ENCODE measurements at regions not wholly inside any gene's neighbourhood (a gene's known extent, or its start where the extent isn't known, plus 50 kb on each side); places are given as distances from the start of the nearest gene placed in this dataset.

GRCh38 chr2:64781711-64782390, 128.1 kb upstream of the SERTAD2 start:
- Histone ChIP-seq H3K23ac (ENCODE audit: insufficient read length, low read depth, low read length) (no peak overlapping the region), H3K4ac (ENCODE audit: low read depth, low read length) (no peak overlapping the region), H3K14ac (ENCODE audit: insufficient read depth, low read length) (no peak overlapping the region), H3K9me3 (ENCODE audit: control insufficient read depth, low read depth, low read length) (no peaks in the 10 kb centered on the region), H2AK5ac (ENCODE audit: insufficient read length, low read length) (no peak overlapping the region), H3K79me1 (ENCODE audit: insufficient read depth, low read depth, low read length, poor library complexity, severe bottlenecking) (no peaks in the 10 kb centered on the region), H3T11ph (ENCODE audit: low read length) (no peak overlapping the region), H2BK15ac (ENCODE audit: low read depth, low read length) (no peak overlapping the region), H4K20me1 (ENCODE audit: control insufficient read depth, insufficient read depth, insufficient read length) (no peaks in the 10 kb centered on the region), H3K23me2 (ENCODE audit: insufficient read length, low read depth, low read length, poor library complexity, severe bottlenecking) (peaks cover 4% of the 10 kb centered on the region), H2BK120ac (ENCODE audit: low read depth, low read length, poor library complexity, severe bottlenecking) (no peak overlapping the region), H2BK5ac (ENCODE audit: insufficient read length, low read length) (no peak overlapping the region), H2AFZ (ENCODE audit: low read length) (no peak overlapping the region), H4K91ac (ENCODE audit: insufficient read length, low read depth, low read length) (no peak overlapping the region), H2BK20ac (ENCODE audit: low read depth, low read length, poor library complexity, severe bottlenecking) (no peak overlapping the region), H3K79me2 (ENCODE audit: insufficient read depth, low read length) (no peaks in the 10 kb centered on the region), H3K27ac (ENCODE audit: insufficient read length, low read depth, low read length) (no peak overlapping the region), H4K5ac (ENCODE audit: insufficient read length, low read depth, low read length) (no peak overlapping the region), H3K27me3 (ENCODE audit: insufficient read depth, low read length) (no peaks in the 10 kb centered on the region), H3K4me1 (ENCODE audit: insufficient read depth, low read length) (no peaks in the 10 kb centered on the region), H3K4me2 (ENCODE audit: insufficient read depth, insufficient read length, low read length) (no peak overlapping the region), H2BK12ac (ENCODE audit: insufficient read length, low read depth, low read length) (no peak overlapping the region), H3K18ac (ENCODE audit: insufficient read length, low read depth, low read length) (no peak overlapping the region), H4K8ac (replicated peaks; ENCODE audit: insufficient read length, low read depth, low read length) (no peak overlapping the region), H3K9ac (ENCODE audit: extremely low read depth, insufficient read length, low read length) (no peak overlapping the region), H3K56ac (ENCODE audit: insufficient read length, low read depth, low read length) (no peak overlapping the region)
- H3K36me3 Mint-ChIP-seq (ENCODE audit: insufficient read depth in 1 of 3, low read depth in 3 of 3) = no peaks in the 10 kb centered on the region; a peak in 1 of 7 replicates
- DNase-seq = no peak
- no peaks in the 10 kb centered on the region for H3K9me3 Mint-ChIP-seq
- H3K4me3 Mint-ChIP-seq = no peak overlapping the region
- peaks cover 3 to 4% of the 10 kb centered on the region in 2 experiments for H3K4me1 Mint-ChIP-seq
- TF ChIP-seq CTCF (conservative IDR thresholded peaks at IDR 0.05) = no peak
- no peak overlapping the region for H3K27ac Mint-ChIP-seq
- no CpG with 5 or more reads among the region's 2 CpGs for WGBS (ENCODE audit: extremely low coverage, insufficient read length, low lambda C conversion rate)
- peaks cover 19% of the 10 kb centered on the region for H3K27me3 Mint-ChIP-seq (ENCODE audit: low read depth)

Data from H9 (cell line).